ENCODE measurements at regions not wholly inside any gene's neighbourhood (a gene's known extent, or its start where the extent isn't known, plus 50 kb on each side); places are given as distances from the start of the nearest gene placed in this dataset.

GRCh38 chr7:56491636-56492425, 375.6 kb upstream of the NUPR2 start:
- no peak overlapping the region for H3K4me3 ChIP-seq (ENCODE audit: low read depth, low read length)
- DNase-seq (ENCODE audit: low read depth, low spot score): no peak
- in situ Hi-C loops (cut with HindIII; ENCODE audit: low sequenced_read_pairs): no loop called here
- no peak for TF ChIP-seq CTCF (IDR thresholded peaks at IDR 0.05; ENCODE audit: low read depth, low read length)

DNA sequence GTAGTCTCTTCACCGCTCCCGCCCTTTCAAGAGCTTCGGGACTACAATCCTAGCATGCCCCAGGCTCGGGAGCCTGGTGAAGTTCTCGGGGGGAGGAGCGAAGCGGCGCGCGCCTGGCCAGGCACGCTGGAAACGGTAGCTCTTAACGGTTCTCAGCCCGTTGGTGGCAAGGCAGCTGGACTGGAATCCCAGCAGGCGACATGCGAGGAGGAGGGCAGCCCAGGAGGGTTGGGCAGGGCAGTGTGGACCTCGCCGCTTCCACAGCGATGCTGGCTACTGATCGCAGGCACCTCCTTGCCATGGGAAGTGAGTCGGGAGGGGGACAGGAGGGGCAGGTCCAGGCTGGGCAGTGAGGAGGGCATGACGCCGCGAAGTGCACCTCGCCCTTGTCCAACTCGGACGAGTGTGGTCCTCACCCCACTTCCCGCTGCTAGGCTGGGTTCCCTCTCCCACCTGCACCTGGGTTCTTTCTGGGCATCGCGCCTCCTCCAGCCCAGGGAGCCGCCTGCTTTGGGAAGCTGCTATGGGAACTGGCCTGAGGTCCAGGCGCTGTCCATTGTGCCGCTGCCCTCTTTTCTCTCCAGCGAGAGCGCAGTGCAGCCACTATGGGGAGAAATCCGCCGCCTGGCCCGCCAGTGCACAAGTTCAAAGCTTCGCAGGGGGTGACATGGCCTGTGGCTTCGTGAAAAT, 367.8 kb upstream of the NUPR2 start:
- in situ Hi-C loops (cut with HindIII; ENCODE audit: low sequenced_read_pairs): no loop called here
- no peak for TF ChIP-seq CTCF (IDR thresholded peaks at IDR 0.05; ENCODE audit: low read depth, low read length)

GRCh38 chr7:56483153-56483552, 366.9 kb upstream of the NUPR2 start:
- DNase-seq (ENCODE audit: low read depth, low spot score): no peak
- in situ Hi-C loops (cut with HindIII; ENCODE audit: low sequenced_read_pairs): no loop called here
- no peak overlapping the region for H3K4me3 ChIP-seq (ENCODE audit: low read depth, low read length)
- no peak for TF ChIP-seq CTCF (IDR thresholded peaks at IDR 0.05; ENCODE audit: low read depth, low read length)

More for the DNA sequence above, 367.8 kb upstream of the NUPR2 start:
- H3K4me3 ChIP-seq (ENCODE audit: low read depth, low read length): no peak overlapping the region
- no peak for DNase-seq (ENCODE audit: low read depth, low spot score)

DNA sequence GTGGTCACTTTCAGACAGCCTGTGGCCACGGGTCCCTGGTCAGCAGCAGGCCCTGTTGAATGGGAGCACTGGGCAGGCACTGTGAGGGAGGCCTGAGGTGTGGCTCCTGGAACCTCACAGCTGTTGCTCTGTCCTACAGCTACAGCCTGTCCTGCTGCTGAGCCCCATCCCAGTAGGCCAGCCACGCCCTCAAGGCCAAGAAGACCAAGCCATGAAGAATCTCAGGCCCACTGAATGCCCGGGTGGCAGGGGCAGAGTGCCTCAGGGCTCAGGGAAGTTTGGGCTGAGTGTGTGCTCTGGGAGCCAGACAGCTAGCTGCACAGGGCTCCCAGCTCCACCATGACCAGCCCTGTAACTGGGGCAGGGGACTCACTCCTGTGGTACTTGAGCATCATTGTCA, 363.5 kb upstream of the NUPR2 start:
- no peak for DNase-seq (ENCODE audit: low read depth, low spot score)
- in situ Hi-C loops (cut with HindIII; ENCODE audit: low sequenced_read_pairs): no loop called here
- TF ChIP-seq CTCF (IDR thresholded peaks at IDR 0.05; ENCODE audit: low read depth, low read length): no peak
- H3K4me3 ChIP-seq (ENCODE audit: low read depth, low read length): no peak overlapping the region

DNA sequence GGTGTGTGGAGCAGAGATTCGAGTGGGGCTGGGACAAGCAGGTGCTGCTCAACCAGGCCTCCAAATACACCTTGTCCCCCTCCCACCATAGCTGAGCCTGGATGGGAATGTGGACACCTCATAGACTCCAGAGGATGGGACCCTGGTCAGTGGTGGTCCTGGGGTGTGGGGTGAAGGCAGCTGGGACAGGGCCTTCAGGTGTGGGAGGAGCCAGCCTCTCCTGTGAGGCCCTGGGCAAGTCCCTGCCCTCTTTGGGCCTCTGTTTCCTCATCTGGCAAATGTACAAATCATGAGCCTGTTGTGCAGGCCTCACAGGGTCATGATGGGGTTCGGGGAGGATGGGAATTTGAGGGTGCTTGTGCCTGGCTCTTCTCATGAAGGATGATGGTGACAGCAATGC, 362.9 kb upstream of the NUPR2 start:
- in situ Hi-C loops (cut with HindIII; ENCODE audit: low sequenced_read_pairs): no loop called here
- TF ChIP-seq CTCF (IDR thresholded peaks at IDR 0.05; ENCODE audit: low read depth, low read length): no peak

GRCh38 chr7:56474271-56474670, 358.1 kb upstream of the NUPR2 start:
- no peak overlapping the region for H3K4me3 ChIP-seq (ENCODE audit: low read depth, low read length)
- no peak for TF ChIP-seq CTCF (IDR thresholded peaks at IDR 0.05; ENCODE audit: low read depth, low read length)
- in situ Hi-C loops (cut with HindIII; ENCODE audit: low sequenced_read_pairs): no loop called here
- DNase-seq (ENCODE audit: low read depth, low spot score): no peak

More for the DNA sequence above, 362.9 kb upstream of the NUPR2 start:
- no peak for DNase-seq (ENCODE audit: low read depth, low spot score)
- H3K4me3 ChIP-seq (ENCODE audit: low read depth, low read length): no peak overlapping the region
